ENCODE measurements at regions not wholly inside any gene's neighbourhood (a gene's known extent, or its start where the extent isn't known, plus 50 kb on each side); places are given as distances from the start of the nearest gene placed in this dataset.

- Mint-ChIP-seq H3K27me3 (ENCODE audit: low read depth) (no peaks in the 10 kb centered on the region), H3K9me3 (ENCODE audit: low read depth) (peaks cover 9% of the 10 kb centered on the region), H3K36me3 (ENCODE audit: low read depth) (peaks cover 3% of the 10 kb centered on the region), H3K4me1 (ENCODE audit: low read depth) (no peaks in the 10 kb centered on the region), H3K27ac (ENCODE audit: unreplicated experiment) (no peak overlapping the region), H3K4me3 (ENCODE audit: unreplicated experiment) (no peak overlapping the region)
- TF ChIP-seq, protein P1, sequence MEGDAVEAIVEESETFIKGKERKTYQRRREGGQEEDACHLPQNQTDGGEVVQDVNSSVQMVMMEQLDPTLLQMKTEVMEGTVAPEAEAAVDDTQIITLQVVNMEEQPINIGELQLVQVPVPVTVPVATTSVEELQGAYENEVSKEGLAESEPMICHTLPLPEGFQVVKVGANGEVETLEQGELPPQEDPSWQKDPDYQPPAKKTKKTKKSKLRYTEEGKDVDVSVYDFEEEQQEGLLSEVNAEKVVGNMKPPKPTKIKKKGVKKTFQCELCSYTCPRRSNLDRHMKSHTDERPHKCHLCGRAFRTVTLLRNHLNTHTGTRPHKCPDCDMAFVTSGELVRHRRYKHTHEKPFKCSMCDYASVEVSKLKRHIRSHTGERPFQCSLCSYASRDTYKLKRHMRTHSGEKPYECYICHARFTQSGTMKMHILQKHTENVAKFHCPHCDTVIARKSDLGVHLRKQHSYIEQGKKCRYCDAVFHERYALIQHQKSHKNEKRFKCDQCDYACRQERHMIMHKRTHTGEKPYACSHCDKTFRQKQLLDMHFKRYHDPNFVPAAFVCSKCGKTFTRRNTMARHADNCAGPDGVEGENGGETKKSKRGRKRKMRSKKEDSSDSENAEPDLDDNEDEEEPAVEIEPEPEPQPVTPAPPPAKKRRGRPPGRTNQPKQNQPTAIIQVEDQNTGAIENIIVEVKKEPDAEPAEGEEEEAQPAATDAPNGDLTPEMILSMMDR (IDR thresholded peaks at IDR 0.05), result no peak
- no peak for DNase-seq (ENCODE audit: low spot score)
Observed at GRCh38 chr6:126867641-126868040, 250.8 kb upstream of the RSPO3 start.

- Mint-ChIP-seq H3K4me3 (ENCODE audit: unreplicated experiment) (no peak overlapping the region), H3K9me3 (ENCODE audit: low read depth) (no peaks in the 10 kb centered on the region), H3K36me3 (ENCODE audit: low read depth) (no peaks in the 10 kb centered on the region), H3K4me1 (ENCODE audit: low read depth) (no peaks in the 10 kb centered on the region), H3K27me3 (ENCODE audit: low read depth) (peaks cover 4% of the 10 kb centered on the region), H3K27ac (ENCODE audit: unreplicated experiment) (no peak overlapping the region)
- TF ChIP-seq, protein P1 (IDR thresholded peaks at IDR 0.05), result no peak
- no peak for DNase-seq (ENCODE audit: low spot score)
Observed at GRCh38 chr6:126873351-126873750, 245.1 kb upstream of the RSPO3 start.

DNA sequence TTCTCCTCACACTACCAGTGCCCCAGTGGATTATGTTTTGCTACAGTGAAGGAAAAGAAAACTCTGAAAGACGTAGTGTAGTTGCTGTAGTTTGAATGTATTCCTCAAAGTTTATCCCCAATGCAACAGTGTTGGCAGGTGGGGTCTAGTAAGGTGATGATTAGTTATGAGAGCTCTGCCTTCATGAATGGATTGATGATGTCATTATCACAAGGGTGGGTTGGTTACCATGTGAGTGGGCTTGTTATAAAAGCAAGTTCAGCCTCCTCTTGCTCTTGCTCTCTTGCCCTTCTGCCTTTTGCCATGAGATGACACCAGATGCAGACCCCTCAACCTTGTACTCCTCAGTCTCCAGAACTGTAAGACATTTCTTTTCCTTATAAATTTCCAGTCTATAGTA, 244.7 kb upstream of the RSPO3 start:
- TF ChIP-seq, protein P1 (IDR thresholded peaks at IDR 0.05), result no peak
- Mint-ChIP-seq H3K9me3 (ENCODE audit: low read depth) (no peaks in the 10 kb centered on the region), H3K36me3 (ENCODE audit: low read depth) (no peaks in the 10 kb centered on the region), H3K4me1 (ENCODE audit: low read depth) (no peaks in the 10 kb centered on the region), H3K4me3 (ENCODE audit: unreplicated experiment) (no peak overlapping the region), H3K27me3 (ENCODE audit: low read depth) (peaks cover 4% of the 10 kb centered on the region), H3K27ac (ENCODE audit: unreplicated experiment) (no peak overlapping the region)
- no peak for DNase-seq (ENCODE audit: low spot score)

DNA sequence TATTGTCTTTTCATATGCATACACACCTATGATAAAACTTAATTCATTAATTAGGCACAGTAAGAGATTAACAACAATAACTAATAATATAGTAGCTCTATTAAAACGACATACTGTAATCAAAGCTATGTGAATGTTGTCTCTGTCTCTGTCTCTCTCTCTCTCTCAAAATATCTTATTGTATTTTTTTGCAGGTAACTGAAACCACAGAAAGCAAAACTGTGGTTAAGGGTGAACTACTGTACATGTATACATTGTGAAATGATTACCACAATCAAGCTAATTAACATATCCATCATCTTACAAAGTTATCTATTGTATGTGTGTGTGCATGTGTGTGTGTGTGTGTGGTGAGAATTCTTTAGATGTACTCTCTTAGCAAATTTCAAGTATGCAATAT, 242.0 kb upstream of the RSPO3 start:
- DNase-seq (ENCODE audit: low spot score), result no peak
- H3K4me1 Mint-ChIP-seq (ENCODE audit: low read depth), result no peaks in the 10 kb centered on the region

DNA sequence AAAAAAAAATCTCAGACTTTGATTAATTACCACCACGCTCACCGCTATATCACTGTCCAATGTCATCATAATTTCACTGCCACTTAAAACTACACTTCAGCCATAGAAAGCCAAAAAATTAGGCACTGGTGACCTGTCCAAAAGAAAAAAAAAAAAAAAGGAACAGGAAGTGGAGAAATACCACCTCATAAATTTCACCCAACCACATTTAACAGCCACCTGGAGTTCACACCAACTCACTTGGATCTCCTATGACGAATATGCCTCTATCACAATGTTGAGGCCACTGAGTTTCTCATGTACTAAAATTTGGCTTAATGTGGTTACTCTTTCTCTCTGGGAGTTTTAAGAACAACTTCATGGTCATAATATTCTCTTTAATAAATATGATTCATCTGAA, 237.5 kb upstream of the RSPO3 start:
- Mint-ChIP-seq H3K9me3 (ENCODE audit: low read depth) (no peaks in the 10 kb centered on the region), H3K4me3 (ENCODE audit: unreplicated experiment) (no peak overlapping the region), H3K27me3 (ENCODE audit: low read depth) (peaks cover 4% of the 10 kb centered on the region), H3K36me3 (ENCODE audit: low read depth) (no peaks in the 10 kb centered on the region), H3K4me1 (ENCODE audit: low read depth) (no peaks in the 10 kb centered on the region), H3K27ac (ENCODE audit: unreplicated experiment) (no peak overlapping the region)
- DNase-seq (ENCODE audit: low spot score), result no peak
- TF ChIP-seq, protein P1 (IDR thresholded peaks at IDR 0.05), result no peak

More for the DNA sequence above, 242.0 kb upstream of the RSPO3 start:
- Mint-ChIP-seq H3K36me3 (ENCODE audit: low read depth) (no peaks in the 10 kb centered on the region), H3K9me3 (ENCODE audit: low read depth) (no peaks in the 10 kb centered on the region), H3K4me3 (ENCODE audit: unreplicated experiment) (no peak overlapping the region), H3K27me3 (ENCODE audit: low read depth) (peaks cover 4% of the 10 kb centered on the region), H3K27ac (ENCODE audit: unreplicated experiment) (no peak overlapping the region)
- TF ChIP-seq, protein P1 (IDR thresholded peaks at IDR 0.05), result no peak
